RWPE2 (cell line): ENCODE measurements at regions not wholly inside any gene's neighbourhood (a gene's known extent, or its start where the extent isn't known, plus 50 kb on each side); places are given as distances from the start of the nearest gene placed in this dataset.
"Not testable (repeated sequence)": the region's sequence is repeated elsewhere in the genome, so short reads cannot be mapped to it uniquely, and the experiment has no call there.

ENCODE experiments used
- ATAC-seq: fragments of 200-7000 bp; cut with Tn5 transposase; 3 replicates; pipeline ENCODE4 v1.9.1; 2021; ENCODE audit warnings: low read depth
- DNase-seq: peaks from one replicate; pipeline ENCODE4 v3.0.0-alpha.2; 2020; ENCODE audit warnings: low spot score
- H3K27ac ChIP-seq: fragments of 450-650 bp; 2 replicates; pipeline ENCODE4 v1.5.1; 2017; ENCODE audit warnings: mild to moderate bottlenecking; ENCODE audit not compliant: poor library complexity, severe bottlenecking
- H3K27me3 ChIP-seq: fragments of 250-450 bp; sonication (Bioruptor Pico); 2 replicates; pipeline ENCODE4 v1.5.1; 2021; ENCODE audit warnings: mild to moderate bottlenecking, moderate library complexity; ENCODE audit not compliant: insufficient read depth, poor library complexity, severe bottlenecking
- H3K36me3 ChIP-seq: fragments of 250-450 bp; sonication (Bioruptor Pico); 2 replicates; pipeline ENCODE4 v1.5.1; 2020; ENCODE audit warnings: low read depth, mild to moderate bottlenecking, moderate library complexity
- H3K4me1 ChIP-seq: fragments of 250-450 bp; sonication (Bioruptor Pico); 2 replicates; pipeline ENCODE4 v1.5.1; 2021; ENCODE audit warnings: mild to moderate bottlenecking, moderate library complexity; ENCODE audit not compliant: insufficient read depth, poor library complexity, severe bottlenecking
- H3K4me3 ChIP-seq: fragments of 250-450 bp; sonication (Bioruptor Pico); 2 replicates; pipeline ENCODE4 v1.5.1; 2021; ENCODE audit warnings: mild to moderate bottlenecking, moderate library complexity; ENCODE audit not compliant: severe bottlenecking
- H3K9me3 ChIP-seq: fragments of 250-450 bp; sonication (Bioruptor Pico); 2 replicates; pipeline ENCODE4 v1.5.1; 2021; ENCODE audit warnings: mild to moderate bottlenecking, moderate library complexity; ENCODE audit not compliant: severe bottlenecking
- TF ChIP-seq, protein P1 (sequence below): fragments of 450-650 bp; IDR thresholded peaks from one replicate; pipeline ENCODE4 v1.5.1; 2017; ENCODE audit warnings: mild to moderate bottlenecking, moderate library complexity; ENCODE audit not compliant: poor library complexity, severe bottlenecking

- no peaks in the 10 kb centered on the region for H3K36me3 ChIP-seq
- H3K27me3 ChIP-seq: no peaks in the 10 kb centered on the region
- TF ChIP-seq, protein P1, sequence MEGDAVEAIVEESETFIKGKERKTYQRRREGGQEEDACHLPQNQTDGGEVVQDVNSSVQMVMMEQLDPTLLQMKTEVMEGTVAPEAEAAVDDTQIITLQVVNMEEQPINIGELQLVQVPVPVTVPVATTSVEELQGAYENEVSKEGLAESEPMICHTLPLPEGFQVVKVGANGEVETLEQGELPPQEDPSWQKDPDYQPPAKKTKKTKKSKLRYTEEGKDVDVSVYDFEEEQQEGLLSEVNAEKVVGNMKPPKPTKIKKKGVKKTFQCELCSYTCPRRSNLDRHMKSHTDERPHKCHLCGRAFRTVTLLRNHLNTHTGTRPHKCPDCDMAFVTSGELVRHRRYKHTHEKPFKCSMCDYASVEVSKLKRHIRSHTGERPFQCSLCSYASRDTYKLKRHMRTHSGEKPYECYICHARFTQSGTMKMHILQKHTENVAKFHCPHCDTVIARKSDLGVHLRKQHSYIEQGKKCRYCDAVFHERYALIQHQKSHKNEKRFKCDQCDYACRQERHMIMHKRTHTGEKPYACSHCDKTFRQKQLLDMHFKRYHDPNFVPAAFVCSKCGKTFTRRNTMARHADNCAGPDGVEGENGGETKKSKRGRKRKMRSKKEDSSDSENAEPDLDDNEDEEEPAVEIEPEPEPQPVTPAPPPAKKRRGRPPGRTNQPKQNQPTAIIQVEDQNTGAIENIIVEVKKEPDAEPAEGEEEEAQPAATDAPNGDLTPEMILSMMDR: no peak
- H3K4me1 ChIP-seq: no peaks in the 10 kb centered on the region
- no peaks in the 10 kb centered on the region for H3K9me3 ChIP-seq
- DNase-seq (no peak), ATAC-seq (no peak)
- H3K4me3 ChIP-seq: no peak overlapping the region
- H3K27ac ChIP-seq: no peak overlapping the region
Observed at GRCh38 chr6:114824409-114824808, 481.6 kb upstream of the HS3ST5 start.

GRCh38 chr6:114816678-114817077 is 473.9 kb upstream of the HS3ST5 start:
- Histone ChIP-seq H3K27me3 (peaks cover 3% of the 10 kb centered on the region), H3K36me3 (no peaks in the 10 kb centered on the region), H3K27ac (no peak overlapping the region), H3K4me3 (no peak overlapping the region), H3K9me3 (no peaks in the 10 kb centered on the region), H3K4me1 (no peaks in the 10 kb centered on the region)
- TF ChIP-seq, protein P1: no peak
- no peak for DNase-seq
- no peak for ATAC-seq

DNA sequence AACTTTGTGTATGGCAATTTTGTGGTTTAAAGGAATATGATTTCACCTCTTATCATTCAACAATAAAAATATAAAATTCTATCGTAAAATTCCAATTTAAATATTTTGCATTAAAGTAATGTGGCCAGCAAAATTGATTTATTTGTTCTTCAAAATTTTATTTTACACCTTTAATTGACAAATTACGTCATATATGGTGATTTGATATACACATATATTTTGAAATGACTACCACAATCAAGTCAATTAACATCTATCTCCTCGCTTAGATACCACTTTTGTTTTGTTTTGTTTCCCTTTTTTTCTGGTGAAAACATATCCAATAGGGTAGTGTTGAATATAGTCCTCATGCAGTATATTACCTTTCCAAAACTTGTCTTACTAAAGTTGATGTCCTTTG is 467.6 kb upstream of the HS3ST5 start:
- no peaks in the 10 kb centered on the region for H3K4me1 ChIP-seq
- H3K27me3 ChIP-seq: no peaks in the 10 kb centered on the region
- TF ChIP-seq, protein P1: no peak
- no peak overlapping the region for H3K4me3 ChIP-seq
- H3K9me3 ChIP-seq: no peaks in the 10 kb centered on the region
- no peak for ATAC-seq
- no peak for DNase-seq
- no peaks in the 10 kb centered on the region for H3K36me3 ChIP-seq
- no peak overlapping the region for H3K27ac ChIP-seq

- not testable (repeated sequence) for H3K4me3 ChIP-seq, DNase-seq, H3K27ac ChIP-seq, H3K36me3 ChIP-seq, H3K4me1 ChIP-seq, H3K27me3 ChIP-seq, ATAC-seq, H3K9me3 ChIP-seq
Observed at GRCh38 chr6:114805426-114805825, 462.6 kb upstream of the HS3ST5 start.

DNA sequence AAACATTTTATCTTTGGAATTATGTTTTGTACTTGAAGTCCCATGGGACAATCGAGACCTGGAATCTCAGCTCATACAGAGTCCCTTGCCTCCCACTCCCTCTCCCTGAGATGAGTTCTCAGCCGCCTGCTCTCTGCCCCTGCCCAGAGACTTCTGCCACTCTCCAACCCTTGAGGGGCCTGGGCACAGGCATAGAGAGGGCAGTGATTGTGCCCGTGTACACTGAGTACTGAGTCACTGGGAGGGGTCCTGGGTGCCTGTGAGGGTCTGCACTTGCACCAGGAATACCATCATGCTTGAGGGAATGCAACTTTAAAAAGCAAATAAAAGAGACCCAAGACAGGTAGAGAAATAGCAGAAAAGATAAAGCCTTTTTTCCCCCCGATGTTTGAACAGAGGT is 453.8 kb upstream of the HS3ST5 start:
- H3K27ac ChIP-seq: no peak overlapping the region
- TF ChIP-seq, protein P1: no peak
- H3K36me3 ChIP-seq: no peaks in the 10 kb centered on the region
- ATAC-seq (no peak), DNase-seq (no peak)
- H3K4me3 ChIP-seq: no peak overlapping the region
- no peaks in the 10 kb centered on the region for H3K9me3 ChIP-seq
- H3K4me1 ChIP-seq: no peaks in the 10 kb centered on the region
- no peaks in the 10 kb centered on the region for H3K27me3 ChIP-seq
